ENCODE measurements at regions not wholly inside any gene's neighbourhood (a gene's known extent, or its start where the extent isn't known, plus 50 kb on each side); places are given as distances from the start of the nearest gene placed in this dataset.
"Not testable (repeated sequence)": the region's sequence is repeated elsewhere in the genome, so short reads cannot be mapped to it uniquely, and the experiment has no call there.

- no peaks in the 10 kb centered on the region for H3K4me1 Mint-ChIP-seq (ENCODE audit: low read depth, unreplicated experiment)
- TF ChIP-seq CTCF (IDR thresholded peaks at IDR 0.05; ENCODE audit: unreplicated experiment): no peak
- no TSS peak for BruUV-seq (replicated peaks)
- H3K9me3 Mint-ChIP-seq (ENCODE audit: low read depth, unreplicated experiment): no peaks in the 10 kb centered on the region
- intact Hi-C loops (cut with micrococcal nuclease; ENCODE audit: unreplicated experiment): no loop called here
- H3K36me3 Mint-ChIP-seq (ENCODE audit: insufficient read depth, unreplicated experiment): no peaks in the 10 kb centered on the region
- DNase-seq: no peak
- H3K4me3 Mint-ChIP-seq (ENCODE audit: low read depth, unreplicated experiment): no peak overlapping the region
- CTCF ChIA-PET: no interaction called here
- H3K27me3 Mint-ChIP-seq (ENCODE audit: unreplicated experiment): no peaks in the 10 kb centered on the region
- H3K27ac Mint-ChIP-seq (ENCODE audit: unreplicated experiment): no peak overlapping the region
These were observed 257.2 kb downstream of the PTGER3 start for GRCh38 chr1:70790232-70790923.

- H3K27me3 Mint-ChIP-seq (ENCODE audit: unreplicated experiment); H3K4me3 Mint-ChIP-seq (ENCODE audit: low read depth, unreplicated experiment); H3K27ac Mint-ChIP-seq (ENCODE audit: unreplicated experiment); intact Hi-C loops (cut with micrococcal nuclease; ENCODE audit: unreplicated experiment); H3K4me1 Mint-ChIP-seq (ENCODE audit: low read depth, unreplicated experiment); H3K36me3 Mint-ChIP-seq (ENCODE audit: insufficient read depth, unreplicated experiment); DNase-seq; H3K9me3 Mint-ChIP-seq (ENCODE audit: low read depth, unreplicated experiment); CTCF ChIA-PET; BruUV-seq (replicated peaks): not testable (repeated sequence)
These were observed 252.6 kb downstream of the PTGER3 start for GRCh38 chr1:70795064-70795463.

GRCh38 chr1:70796298-70796697, 251.3 kb downstream of the PTGER3 start:
- CTCF ChIA-PET; H3K9me3 Mint-ChIP-seq (ENCODE audit: low read depth, unreplicated experiment); H3K27ac Mint-ChIP-seq (ENCODE audit: unreplicated experiment); DNase-seq; H3K36me3 Mint-ChIP-seq (ENCODE audit: insufficient read depth, unreplicated experiment); H3K4me3 Mint-ChIP-seq (ENCODE audit: low read depth, unreplicated experiment); BruUV-seq (replicated peaks); H3K27me3 Mint-ChIP-seq (ENCODE audit: unreplicated experiment); H3K4me1 Mint-ChIP-seq (ENCODE audit: low read depth, unreplicated experiment); intact Hi-C loops (cut with micrococcal nuclease; ENCODE audit: unreplicated experiment): not testable (repeated sequence)

- intact Hi-C loops (cut with micrococcal nuclease; ENCODE audit: unreplicated experiment); BruUV-seq (replicated peaks); H3K27me3 Mint-ChIP-seq (ENCODE audit: unreplicated experiment): not testable (repeated sequence)
These were observed 245.0 kb downstream of the PTGER3 start for GRCh38 chr1:70802625-70803024.

GRCh38 chr1:70805641-70806040, 242.0 kb downstream of the PTGER3 start:
- Mint-ChIP-seq H3K4me3 (ENCODE audit: low read depth, unreplicated experiment) (no peak overlapping the region), H3K27me3 (ENCODE audit: unreplicated experiment) (no peaks in the 10 kb centered on the region), H3K4me1 (ENCODE audit: low read depth, unreplicated experiment) (no peaks in the 10 kb centered on the region), H3K9me3 (ENCODE audit: low read depth, unreplicated experiment) (peaks cover 4% of the 10 kb centered on the region), H3K36me3 (ENCODE audit: insufficient read depth, unreplicated experiment) (no peaks in the 10 kb centered on the region), H3K27ac (ENCODE audit: unreplicated experiment) (no peak overlapping the region)
- no peak for TF ChIP-seq CTCF (IDR thresholded peaks at IDR 0.05; ENCODE audit: unreplicated experiment)
- no TSS peak for BruUV-seq (replicated peaks)
- intact Hi-C loops (cut with micrococcal nuclease; ENCODE audit: unreplicated experiment): no loop called here
- CTCF ChIA-PET: no interaction called here
- no peak for DNase-seq

More at GRCh38 chr1:70802625-70803024, 245.0 kb downstream of the PTGER3 start:
- H3K36me3 Mint-ChIP-seq (ENCODE audit: insufficient read depth, unreplicated experiment); CTCF ChIA-PET; DNase-seq; H3K4me1 Mint-ChIP-seq (ENCODE audit: low read depth, unreplicated experiment); H3K4me3 Mint-ChIP-seq (ENCODE audit: low read depth, unreplicated experiment); H3K27ac Mint-ChIP-seq (ENCODE audit: unreplicated experiment): not testable (repeated sequence)
- H3K9me3 Mint-ChIP-seq (ENCODE audit: low read depth, unreplicated experiment): peaks cover 11% of the 10 kb centered on the region

GRCh38 chr1:70807088-70807664, 240.4 kb downstream of the PTGER3 start:
- no peak for TF ChIP-seq CTCF (IDR thresholded peaks at IDR 0.05; ENCODE audit: unreplicated experiment)
- Mint-ChIP-seq H3K27ac (ENCODE audit: unreplicated experiment) (no peak overlapping the region), H3K36me3 (ENCODE audit: insufficient read depth, unreplicated experiment) (no peaks in the 10 kb centered on the region), H3K4me3 (ENCODE audit: low read depth, unreplicated experiment) (no peak overlapping the region), H3K4me1 (ENCODE audit: low read depth, unreplicated experiment) (no peaks in the 10 kb centered on the region), H3K9me3 (ENCODE audit: low read depth, unreplicated experiment) (peaks cover 4% of the 10 kb centered on the region), H3K27me3 (ENCODE audit: unreplicated experiment) (no peaks in the 10 kb centered on the region)
- CTCF ChIA-PET: no interaction called here
- BruUV-seq (replicated peaks): no TSS peak
- DNase-seq: no peak
- intact Hi-C loops (cut with micrococcal nuclease; ENCODE audit: unreplicated experiment): no loop called here

Measured in Calu3 (cell line).